ENCODE measurements at regions not wholly inside any gene's neighbourhood (a gene's known extent, or its start where the extent isn't known, plus 50 kb on each side); places are given as distances from the start of the nearest gene placed in this dataset.

- TF ChIP-seq CTCF (IDR thresholded peaks at IDR 0.05; ENCODE audit: borderline replicate concordance, control extremely low read depth, extremely low read depth, insufficient read depth, missing control alignments): no peak
- no peak for DNase-seq (ENCODE audit: low spot score)
- in situ Hi-C loops (cut with MboI; ENCODE audit: low sequenced_read_pairs, unreplicated experiment): no loop called here
Observed at GRCh38 chr18:10111191-10111590, 197.4 kb downstream of the VAPA start.

GRCh38 chr18:10111944-10112343, 198.1 kb downstream of the VAPA start:
- TF ChIP-seq CTCF (IDR thresholded peaks at IDR 0.05; ENCODE audit: borderline replicate concordance, control extremely low read depth, extremely low read depth, insufficient read depth, missing control alignments): no peak
- no peak for DNase-seq (ENCODE audit: low spot score)
- in situ Hi-C loops (cut with MboI; ENCODE audit: low sequenced_read_pairs, unreplicated experiment): no loop called here

- no peak for TF ChIP-seq CTCF (IDR thresholded peaks at IDR 0.05; ENCODE audit: borderline replicate concordance, control extremely low read depth, extremely low read depth, insufficient read depth, missing control alignments)
- in situ Hi-C loops (cut with MboI; ENCODE audit: low sequenced_read_pairs, unreplicated experiment): no loop called here
- no peak for DNase-seq (ENCODE audit: low spot score)
Observed at GRCh38 chr18:10113121-10114022, 199.6 kb downstream of the VAPA start.

GRCh38 chr18:10114717-10115463, 201.1 kb downstream of the VAPA start:
- no peak for TF ChIP-seq CTCF (IDR thresholded peaks at IDR 0.05; ENCODE audit: borderline replicate concordance, control extremely low read depth, extremely low read depth, insufficient read depth, missing control alignments)
- in situ Hi-C loops (cut with MboI; ENCODE audit: low sequenced_read_pairs, unreplicated experiment): no loop called here
- DNase-seq (ENCODE audit: low spot score): no peak

- in situ Hi-C loops (cut with MboI; ENCODE audit: low sequenced_read_pairs, unreplicated experiment): no loop called here
- TF ChIP-seq CTCF (IDR thresholded peaks at IDR 0.05; ENCODE audit: borderline replicate concordance, control extremely low read depth, extremely low read depth, insufficient read depth, missing control alignments): no peak
- no peak for DNase-seq (ENCODE audit: low spot score)
Observed at GRCh38 chr18:10116574-10116973, 202.8 kb downstream of the VAPA start.

GRCh38 chr18:10119528-10119927, 205.7 kb downstream of the VAPA start:
- in situ Hi-C loops (cut with MboI; ENCODE audit: low sequenced_read_pairs, unreplicated experiment): no loop called here
- DNase-seq (ENCODE audit: low spot score): no peak

More at GRCh38 chr18:10119528-10119927, 205.7 kb downstream of the VAPA start:
- TF ChIP-seq CTCF (IDR thresholded peaks at IDR 0.05; ENCODE audit: borderline replicate concordance, control extremely low read depth, extremely low read depth, insufficient read depth, missing control alignments): no peak
